OCI-LY3 (cell line): ENCODE measurements at regions not wholly inside any gene's neighbourhood (a gene's known extent, or its start where the extent isn't known, plus 50 kb on each side); places are given as distances from the start of the nearest gene placed in this dataset.
"Not testable (repeated sequence)": the region's sequence is repeated elsewhere in the genome, so short reads cannot be mapped to it uniquely, and the experiment has no call there.

Source experiments
- H2AFZ ChIP-seq: fragments of 200-600, 300-600 bp; shearing (Covaris generic); 2 replicates; pipeline ENCODE4 v1.6.0; 2014; ENCODE audit warnings: antibody characterized with exemption, low read depth, low read length
- H3K27ac ChIP-seq: fragments of 200-600, 300-600 bp; sonication (generic); 2 replicates; pipeline ENCODE4 v1.5.1; 2014; ENCODE audit warnings: mild to moderate bottlenecking, low read length, moderate library complexity, mixed read lengths
- H3K27me3 ChIP-seq: fragments of 200-600, 300-600 bp; sonication (generic); 2 replicates; pipeline ENCODE4 v1.6.1; 2014; ENCODE audit warnings: low read depth, low read length, mixed read lengths
- H3K36me3 ChIP-seq: fragments of 200-600, 300-600 bp; sonication (generic); replicated peaks from 2 replicates; pipeline ENCODE3; 2014; ENCODE audit warnings: low read depth, low read length, mixed read lengths
- H3K4me1 ChIP-seq: fragments of 300-600, 200-600 bp; sonication (generic); 2 replicates; pipeline ENCODE4 v1.6.1; 2014; ENCODE audit warnings: low read length, mixed read lengths
- H3K4me2 ChIP-seq: fragments of 200-600, 300-600 bp; sonication (generic); 2 replicates; pipeline ENCODE4 v1.6.1; 2014; ENCODE audit warnings: low read length, mixed read lengths
- H3K4me3 ChIP-seq: fragments of 300-600, 200-600 bp; sonication (generic); 2 replicates; pipeline ENCODE4 v1.5.1; 2014; ENCODE audit warnings: antibody characterized with exemption, mild to moderate bottlenecking, low read length, moderate library complexity
- H3K79me2 ChIP-seq: fragments of 300-600, 200-600 bp; shearing (Covaris generic); 2 replicates; pipeline ENCODE4 v1.6.1; 2014; ENCODE audit warnings: mild to moderate bottlenecking, low read length, mixed read lengths
- H3K9ac ChIP-seq: fragments of 300-600, 200-600 bp; shearing (Covaris generic); 2 replicates; pipeline ENCODE4 v1.6.0; 2014; ENCODE audit warnings: mild to moderate bottlenecking, low read length, moderate library complexity
- H3K9me3 ChIP-seq: fragments of 200-600, 300-600 bp; shearing (Covaris generic); 2 replicates; pipeline ENCODE4 v1.6.1; 2014; ENCODE audit warnings: low read length, mixed read lengths; ENCODE audit not compliant: insufficient read depth
- H4K20me1 ChIP-seq: fragments of 200-600, 300-600 bp; sonication (generic); 2 replicates; pipeline ENCODE4 v1.6.1; 2016; ENCODE audit warnings: low read length, mixed read lengths; ENCODE audit not compliant: insufficient read depth
- CTCF ChIP-seq: fragments of 200-600, 300-600 bp; sonication (generic); IDR thresholded peaks from 2 replicates; pipeline ENCODE4 v1.5.1; 2014; ENCODE audit warnings: antibody characterized with exemption, low read length, low read depth
- EZH2phosphoT487 ChIP-seq: fragments of 200-600 bp; shearing (Covaris generic); IDR thresholded peaks from 2 replicates; pipeline ENCODE4 v1.6.1; 2018; ENCODE audit warnings: antibody characterized with exemption, mixed run types, low read depth

DNA sequence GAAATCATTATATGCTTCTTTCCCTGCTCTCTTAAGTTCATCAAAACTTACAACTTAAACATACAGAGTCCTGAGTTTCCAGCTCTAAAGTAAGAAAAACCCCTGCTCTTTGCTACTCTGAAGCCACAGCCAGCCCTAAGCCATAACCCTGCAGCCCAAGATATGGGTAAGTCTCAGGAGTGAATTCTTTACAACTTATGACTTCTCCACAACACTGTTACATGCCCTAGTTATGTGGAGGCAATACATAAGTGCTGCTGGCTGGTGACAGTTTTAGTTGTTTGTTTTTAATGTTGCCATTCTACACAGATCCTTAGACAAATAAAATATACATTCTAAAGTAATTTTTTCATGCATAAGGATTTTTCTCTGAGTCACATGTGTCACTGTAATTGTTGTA is 100.2 kb downstream of the FBXO8 start:
- H3K4me1 ChIP-seq = no peaks in the 10 kb centered on the region
- no peak for TF ChIP-seq EZH2phosphoT487
- TF ChIP-seq CTCF = no peak

GRCh38 chr4:174181827-174182226 is 101.6 kb downstream of the FBXO8 start:
- Histone ChIP-seq H3K27ac (no peak overlapping the region), H3K9ac (no peak overlapping the region), H4K20me1 (no peaks in the 10 kb centered on the region), H3K4me3 (no peak overlapping the region), H3K4me2 (no peak overlapping the region), H2AFZ (no peak overlapping the region), H3K4me1 (no peaks in the 10 kb centered on the region), H3K27me3 (no peaks in the 10 kb centered on the region), H3K79me2 (no peaks in the 10 kb centered on the region), H3K36me3 (no peaks in the 10 kb centered on the region), H3K9me3 (no peaks in the 10 kb centered on the region)
- TF ChIP-seq EZH2phosphoT487 (no peak), CTCF (no peak)

More for the DNA sequence above, 100.2 kb downstream of the FBXO8 start:
- no peak overlapping the region for H3K4me2 ChIP-seq
- no peaks in the 10 kb centered on the region for H3K79me2 ChIP-seq
- no peaks in the 10 kb centered on the region for H3K27me3 ChIP-seq
- no peaks in the 10 kb centered on the region for H3K9me3 ChIP-seq
- no peak overlapping the region for H2AFZ ChIP-seq
- no peak overlapping the region for H3K27ac ChIP-seq
- no peaks in the 10 kb centered on the region for H3K36me3 ChIP-seq
- H4K20me1 ChIP-seq = no peaks in the 10 kb centered on the region
- H3K4me3 ChIP-seq = no peak overlapping the region
- no peak overlapping the region for H3K9ac ChIP-seq

- Histone ChIP-seq H3K36me3 (no peaks in the 10 kb centered on the region), H3K27me3 (no peaks in the 10 kb centered on the region), H3K79me2 (no peaks in the 10 kb centered on the region), H2AFZ (no peak overlapping the region), H4K20me1 (no peaks in the 10 kb centered on the region), H3K4me2 (no peak overlapping the region), H3K27ac (no peak overlapping the region), H3K4me3 (no peak overlapping the region), H3K4me1 (no peaks in the 10 kb centered on the region), H3K9me3 (no peaks in the 10 kb centered on the region), H3K9ac (no peak overlapping the region)
- no peak for TF ChIP-seq CTCF
- TF ChIP-seq EZH2phosphoT487 = no peak
Measured at GRCh38 chr4:174177536-174177935, 105.9 kb downstream of the FBXO8 start.

DNA sequence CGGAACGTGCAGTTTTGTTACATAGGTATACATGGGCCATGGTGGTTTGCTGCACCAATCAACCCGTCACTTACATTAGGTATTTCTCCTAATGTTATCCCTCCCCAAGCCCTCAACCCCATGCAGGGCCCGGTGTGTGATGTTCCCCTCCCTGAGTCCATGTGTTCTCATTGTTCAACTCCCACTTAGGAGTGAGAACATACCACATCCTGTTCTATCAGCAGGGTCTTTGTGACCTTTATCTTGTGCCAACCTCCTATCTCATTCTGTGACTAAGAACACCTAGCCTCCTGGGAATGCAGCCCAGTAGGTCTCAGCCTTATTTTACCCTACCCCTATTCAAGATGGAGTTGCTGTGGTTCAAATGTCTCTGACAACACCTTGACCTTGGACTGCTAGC is 107.6 kb downstream of the FBXO8 start:
- H3K27ac ChIP-seq, H3K27me3 ChIP-seq, H4K20me1 ChIP-seq, H3K79me2 ChIP-seq, H3K4me3 ChIP-seq, H2AFZ ChIP-seq, H3K9ac ChIP-seq, H3K4me2 ChIP-seq, H3K9me3 ChIP-seq, H3K36me3 ChIP-seq, H3K4me1 ChIP-seq: not testable (repeated sequence)

GRCh38 chr4:174173360-174173759 is 110.1 kb downstream of the FBXO8 start:
- no peak overlapping the region for H3K4me2 ChIP-seq
- no peaks in the 10 kb centered on the region for H3K36me3 ChIP-seq
- H3K4me1 ChIP-seq = no peaks in the 10 kb centered on the region
- H2AFZ ChIP-seq = no peak overlapping the region
- no peak overlapping the region for H3K9ac ChIP-seq
- H3K9me3 ChIP-seq = no peaks in the 10 kb centered on the region
- no peaks in the 10 kb centered on the region for H3K27me3 ChIP-seq
- no peak overlapping the region for H3K4me3 ChIP-seq
- H4K20me1 ChIP-seq = no peaks in the 10 kb centered on the region
- H3K27ac ChIP-seq = no peak overlapping the region
- no peak for TF ChIP-seq CTCF
- no peak for TF ChIP-seq EZH2phosphoT487
- no peaks in the 10 kb centered on the region for H3K79me2 ChIP-seq
